ENCODE measurements at regions not wholly inside any gene's neighbourhood (a gene's known extent, or its start where the extent isn't known, plus 50 kb on each side); places are given as distances from the start of the nearest gene placed in this dataset.

- H3K27ac Mint-ChIP-seq = no peak overlapping the region
- DNase-seq = no peak
- H3K4me1 Mint-ChIP-seq (ENCODE audit: low read depth) = no peaks in the 10 kb centered on the region
- H3K4me3 Mint-ChIP-seq = no peak overlapping the region
- CTCF ChIA-PET = no interaction called here
- H3K36me3 Mint-ChIP-seq (ENCODE audit: low read depth) = no peaks in the 10 kb centered on the region
- POLR2A ChIA-PET = interaction anchor here (1.6 kb wide), 1 partner anchor 10 kb away, joined by 3 read pairs; no protein-coding TSS in a partner anchor
- no peak for ATAC-seq
- no peaks in the 10 kb centered on the region for H3K27me3 Mint-ChIP-seq
- TF ChIP-seq CTCF (IDR thresholded peaks at IDR 0.05) = no peak
- intact Hi-C loops (cut with micrococcal nuclease) = no loop called here
- no peaks in the 10 kb centered on the region for H3K9me3 Mint-ChIP-seq
Observed at GRCh38 chr2:10504994-10505820, 57.1 kb upstream of the ODC1 start.

GRCh38 chr2:10504370-10504993, 56.4 kb upstream of the ODC1 start:
- no peaks in the 10 kb centered on the region for H3K36me3 Mint-ChIP-seq (ENCODE audit: low read depth)
- DNase-seq = no peak
- H3K27me3 Mint-ChIP-seq = no peaks in the 10 kb centered on the region
- ATAC-seq = no peak
- no peak overlapping the region for H3K27ac Mint-ChIP-seq
- CTCF ChIA-PET = no interaction called here
- H3K4me1 Mint-ChIP-seq (ENCODE audit: low read depth) = no peaks in the 10 kb centered on the region
- POLR2A ChIA-PET = interaction anchor here (1.6 kb wide), 1 partner anchor 11 kb away, joined by 3 read pairs; no protein-coding TSS in a partner anchor
- intact Hi-C loops (cut with micrococcal nuclease) = no loop called here
- H3K9me3 Mint-ChIP-seq = no peaks in the 10 kb centered on the region
- no peak for TF ChIP-seq CTCF (IDR thresholded peaks at IDR 0.05)
- H3K4me3 Mint-ChIP-seq = no peak overlapping the region

GRCh38 chr2:10502803-10503107, 54.6 kb upstream of the ODC1 start:
- no peak for TF ChIP-seq CTCF (IDR thresholded peaks at IDR 0.05)
- ATAC-seq (no peak), DNase-seq (no peak)
- H3K36me3 Mint-ChIP-seq (ENCODE audit: low read depth) = no peaks in the 10 kb centered on the region
- peaks cover 9% of the 10 kb centered on the region for H3K27me3 Mint-ChIP-seq
- H3K4me1 Mint-ChIP-seq (ENCODE audit: low read depth) = peaks cover 5% of the 10 kb centered on the region
- POLR2A ChIA-PET = no interaction called here
- CTCF ChIA-PET = no interaction called here
- H3K27ac Mint-ChIP-seq = no peak overlapping the region
- H3K9me3 Mint-ChIP-seq = no peaks in the 10 kb centered on the region
- intact Hi-C loops (cut with micrococcal nuclease) = no loop called here
- H3K4me3 Mint-ChIP-seq = no peak overlapping the region

GRCh38 chr2:10501980-10502802, 54.1 kb upstream of the ODC1 start:
- peaks cover 9% of the 10 kb centered on the region for H3K27me3 Mint-ChIP-seq
- TF ChIP-seq CTCF (IDR thresholded peaks at IDR 0.05) = no peak
- H3K36me3 Mint-ChIP-seq (ENCODE audit: low read depth) = no peaks in the 10 kb centered on the region
- ATAC-seq (no peak), DNase-seq (no peak)
- intact Hi-C loops (cut with micrococcal nuclease) = no loop called here
- POLR2A ChIA-PET = interaction anchor here (0.9 kb wide), 1 partner anchor 27 kb away, joined by 3 read pairs; no protein-coding TSS in a partner anchor
- H3K9me3 Mint-ChIP-seq = no peaks in the 10 kb centered on the region
- H3K4me3 Mint-ChIP-seq = no peak overlapping the region
- CTCF ChIA-PET = no interaction called here
- H3K27ac Mint-ChIP-seq = no peak overlapping the region
- H3K4me1 Mint-ChIP-seq (ENCODE audit: low read depth) = peaks cover 5% of the 10 kb centered on the region
